Ectodermal cell (in vitro differentiated cells): ENCODE measurements at regions not wholly inside any gene's neighbourhood (a gene's known extent, or its start where the extent isn't known, plus 50 kb on each side); places are given as distances from the start of the nearest gene placed in this dataset.

Experiments used
- H3K27ac ChIP-seq: 2 replicates; pipeline ENCODE4 v1.7.0; 2013; ENCODE audit warnings: mild to moderate bottlenecking, low read depth, low read length; ENCODE audit not compliant: insufficient read depth, poor library complexity, severe bottlenecking
- H3K27me3 ChIP-seq: 2 replicates; pipeline ENCODE4 v1.7.0; 2013; ENCODE audit warnings: mild to moderate bottlenecking, low read length; ENCODE audit not compliant: insufficient read depth, control insufficient read depth, poor library complexity, severe bottlenecking
- H3K36me3 ChIP-seq: one replicate; pipeline ENCODE4 v1.7.0; 2013; ENCODE audit warnings: low read length; ENCODE audit not compliant: control insufficient read depth, insufficient read depth
- H3K4me1 ChIP-seq: one replicate; pipeline ENCODE4 v1.7.0; 2013; ENCODE audit warnings: low read length; ENCODE audit not compliant: control insufficient read depth, insufficient read depth
- H3K4me3 ChIP-seq: 2 replicates; pipeline ENCODE4 v1.7.0; 2013; ENCODE audit warnings: low read depth, low read length, control low read depth; ENCODE audit not compliant: insufficient read depth
- H3K9me3 ChIP-seq: 2 replicates; pipeline ENCODE4 v1.7.0; 2013; ENCODE audit warnings: mild to moderate bottlenecking, low read length, moderate library complexity; ENCODE audit not compliant: control insufficient read depth
- WGBS, 2 experiments: methylation state at CpG; one replicate each; pipeline ENCODE4 v1.1.7; 2013; ENCODE audit warnings: missing lambda C conversion rate in 2 of 2; 5-methylcytosine and 5-hydroxymethylcytosine counted together

DNA sequence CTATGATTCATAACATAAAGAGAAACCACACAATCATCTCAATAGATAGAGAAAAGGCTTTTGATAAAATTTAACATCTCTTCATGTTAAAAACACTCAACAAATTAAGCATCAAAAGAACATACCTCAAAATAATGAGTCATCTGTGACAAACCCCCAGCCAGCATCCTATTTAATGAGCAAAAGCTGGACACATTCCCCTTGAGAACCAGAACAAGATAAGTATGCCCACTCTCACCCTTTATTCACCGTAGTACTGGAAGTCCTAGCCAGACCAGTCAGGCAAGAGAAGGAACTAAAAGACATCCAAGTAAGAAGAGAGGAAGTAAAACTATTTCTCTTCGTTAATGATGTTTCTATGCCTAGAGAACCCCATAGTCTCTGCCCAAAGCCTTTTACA is 507.2 kb downstream of the PABPC4L start:
- H3K4me3 ChIP-seq, result no peak overlapping the region
- no peaks in the 10 kb centered on the region for H3K36me3 ChIP-seq
- H3K27ac ChIP-seq, result no peak overlapping the region
- WGBS, 2 experiments, result 93 to 95% methylated on average over 2 of the region's 2 CpGs
- no peaks in the 10 kb centered on the region for H3K27me3 ChIP-seq
- no peaks in the 10 kb centered on the region for H3K9me3 ChIP-seq
- H3K4me1 ChIP-seq, result no peaks in the 10 kb centered on the region

GRCh38 chr4:133683967-133684366 is 517.6 kb downstream of the PABPC4L start:
- H3K27ac ChIP-seq, result no peak overlapping the region
- no peaks in the 10 kb centered on the region for H3K9me3 ChIP-seq
- H3K36me3 ChIP-seq, result no peaks in the 10 kb centered on the region
- no peaks in the 10 kb centered on the region for H3K27me3 ChIP-seq
- no peak overlapping the region for H3K4me3 ChIP-seq
- WGBS, 2 experiments, result 93 to 95% methylated on average over 6 of the region's 6 CpGs
- no peaks in the 10 kb centered on the region for H3K4me1 ChIP-seq

DNA sequence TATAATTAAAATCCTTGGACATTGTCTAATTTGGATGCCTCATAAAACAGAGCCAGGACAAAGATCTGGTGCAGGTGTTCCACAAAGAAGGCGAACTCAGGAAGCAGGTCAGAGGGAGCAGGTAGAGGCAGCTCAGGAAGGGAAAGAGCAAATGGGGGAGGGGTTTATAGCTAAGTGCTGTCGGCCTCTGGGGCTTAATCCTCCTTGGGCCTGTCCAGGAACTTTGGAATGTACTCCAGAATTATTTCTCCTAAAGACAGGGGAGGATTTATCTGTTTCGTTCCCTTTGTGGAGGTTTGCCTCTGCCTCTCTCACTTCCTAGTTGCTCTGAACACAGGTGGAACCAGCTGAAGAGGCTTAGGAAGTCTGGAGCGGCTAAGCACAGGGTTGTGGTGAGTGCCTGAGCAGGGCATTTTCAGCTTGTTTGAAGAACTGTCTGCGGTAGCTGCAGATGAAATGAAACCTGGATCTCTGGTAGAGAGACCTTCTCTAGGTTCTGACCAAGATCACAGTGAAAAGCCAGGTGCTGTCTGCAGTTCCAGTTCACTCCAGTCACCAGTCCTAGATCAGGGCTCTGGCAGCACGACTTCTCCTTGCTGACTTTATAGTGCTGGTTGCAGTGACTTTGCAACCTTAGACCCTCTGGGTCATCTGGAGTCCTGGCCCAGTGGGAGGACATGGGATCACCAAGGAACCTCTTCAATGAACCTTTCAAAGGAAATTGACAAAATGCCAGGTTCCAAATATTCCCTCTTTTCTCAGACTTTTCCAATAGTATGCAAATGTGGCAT is 519.2 kb downstream of the PCDH10 start:
- H3K4me1 ChIP-seq, result no peaks in the 10 kb centered on the region
- H3K36me3 ChIP-seq, result no peaks in the 10 kb centered on the region
- no peak overlapping the region for H3K27ac ChIP-seq
- H3K27me3 ChIP-seq, result no peaks in the 10 kb centered on the region
- no peaks in the 10 kb centered on the region for H3K9me3 ChIP-seq
- WGBS, 2 experiments, result 74 to 80% methylated on average over 6 of the region's 6 CpGs
- no peak overlapping the region for H3K4me3 ChIP-seq

DNA sequence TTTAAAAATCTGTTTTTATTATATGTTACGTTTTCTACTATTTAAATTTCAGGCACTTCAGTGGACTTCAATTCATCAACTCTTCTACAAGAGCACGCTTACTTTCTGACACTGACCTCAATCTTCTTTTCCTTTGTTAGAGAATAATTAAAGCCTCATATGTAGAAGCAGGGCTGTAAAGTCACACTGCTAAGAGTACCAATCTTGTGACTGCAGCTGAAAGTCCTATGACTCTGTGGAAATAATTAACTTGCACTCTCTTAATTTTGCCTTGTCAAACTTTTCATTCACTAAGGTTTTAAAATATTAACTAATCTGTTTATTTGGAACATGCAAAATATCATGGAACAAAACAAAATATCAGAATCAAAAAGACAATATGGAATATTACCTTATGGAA is 498.1 kb downstream of the PCDH10 start:
- H3K9me3 ChIP-seq, result no peaks in the 10 kb centered on the region
- H3K36me3 ChIP-seq, result no peaks in the 10 kb centered on the region
- WGBS, 2 experiments, result 67% methylated on average over 1 of the region's 2 CpGs; no CpG with 5 or more reads in 1 of the 2 experiments
- no peak overlapping the region for H3K4me3 ChIP-seq
- H3K27me3 ChIP-seq, result no peaks in the 10 kb centered on the region
- H3K4me1 ChIP-seq, result no peaks in the 10 kb centered on the region
- H3K27ac ChIP-seq, result no peak overlapping the region

- H3K4me1 ChIP-seq, result no peaks in the 10 kb centered on the region
These were observed 492.1 kb downstream of the PCDH10 start for GRCh38 chr4:133641191-133641590.

GRCh38 chr4:133638751-133639150 is 489.7 kb downstream of the PCDH10 start:
- Histone ChIP-seq H3K9me3 (no peaks in the 10 kb centered on the region), H3K4me1 (no peaks in the 10 kb centered on the region), H3K27me3 (no peaks in the 10 kb centered on the region), H3K4me3 (no peak overlapping the region), H3K36me3 (no peaks in the 10 kb centered on the region), H3K27ac (no peak overlapping the region)
- WGBS, 2 experiments, result 85 to 93% methylated on average over 2 of the region's 2 CpGs

More at GRCh38 chr4:133641191-133641590, 492.1 kb downstream of the PCDH10 start:
- Histone ChIP-seq H3K9me3 (no peaks in the 10 kb centered on the region), H3K27ac (no peak overlapping the region), H3K36me3 (no peaks in the 10 kb centered on the region), H3K4me3 (no peak overlapping the region), H3K27me3 (no peaks in the 10 kb centered on the region)
- 18 to 29% methylated on average over 2 of the region's 2 CpGs for WGBS, 2 experiments

DNA sequence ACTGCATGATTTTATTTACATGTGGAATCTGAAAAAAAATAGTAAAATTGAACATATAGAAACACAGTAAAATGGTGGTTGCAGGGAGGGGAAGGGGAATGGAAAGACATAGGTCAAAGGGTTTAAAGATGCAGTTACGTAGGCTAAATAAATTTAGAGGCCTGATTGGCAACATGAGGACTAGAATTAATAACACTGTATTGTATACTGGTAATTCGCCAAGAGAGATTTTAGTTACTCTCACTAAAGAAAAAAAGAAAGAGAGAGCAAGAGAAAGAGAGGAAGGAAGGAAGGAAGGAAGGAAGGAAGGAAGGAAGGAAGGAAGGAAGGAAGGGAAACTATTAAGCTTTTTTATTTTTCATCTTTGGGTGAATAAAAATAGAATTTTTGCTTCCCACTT is 488.1 kb downstream of the PCDH10 start:
- no peaks in the 10 kb centered on the region for H3K27me3 ChIP-seq
- no peaks in the 10 kb centered on the region for H3K4me1 ChIP-seq
- no peak overlapping the region for H3K27ac ChIP-seq
- no peak overlapping the region for H3K4me3 ChIP-seq
- no peaks in the 10 kb centered on the region for H3K9me3 ChIP-seq
- H3K36me3 ChIP-seq, result no peaks in the 10 kb centered on the region
- 93 to 94% methylated on average over 1 to 2 of the region's 2 CpGs for WGBS, 2 experiments

GRCh38 chr4:133624744-133625143 is 475.6 kb downstream of the PCDH10 start:
- H3K4me1 ChIP-seq, result no peaks in the 10 kb centered on the region
- no peak overlapping the region for H3K4me3 ChIP-seq
- H3K9me3 ChIP-seq, result no peaks in the 10 kb centered on the region
- no peak overlapping the region for H3K27ac ChIP-seq
- 35 to 55% methylated on average over 2 to 3 of the region's 3 CpGs for WGBS, 2 experiments
- no peaks in the 10 kb centered on the region for H3K27me3 ChIP-seq
- H3K36me3 ChIP-seq, result no peaks in the 10 kb centered on the region

GRCh38 chr4:133623847-133624246 is 474.8 kb downstream of the PCDH10 start:
- no peaks in the 10 kb centered on the region for H3K9me3 ChIP-seq
- no peak overlapping the region for H3K27ac ChIP-seq
- H3K4me3 ChIP-seq, result no peak overlapping the region
- 91% methylated on average over 1 of the region's 2 CpGs; no CpG with 5 or more reads in 1 of the 2 experiments for WGBS, 2 experiments
- H3K4me1 ChIP-seq, result no peaks in the 10 kb centered on the region
- H3K36me3 ChIP-seq, result no peaks in the 10 kb centered on the region
- no peaks in the 10 kb centered on the region for H3K27me3 ChIP-seq

GRCh38 chr4:133621628-133622027 is 472.5 kb downstream of the PCDH10 start:
- Histone ChIP-seq H3K27ac (no peak overlapping the region), H3K4me1 (no peaks in the 10 kb centered on the region)
- 82 to 93% methylated on average over 1 of the region's 1 CpG for WGBS, 2 experiments

More at GRCh38 chr4:133621628-133622027, 472.5 kb downstream of the PCDH10 start:
- Histone ChIP-seq H3K9me3 (no peaks in the 10 kb centered on the region), H3K27me3 (no peaks in the 10 kb centered on the region), H3K36me3 (no peaks in the 10 kb centered on the region), H3K4me3 (no peak overlapping the region)
